Endodermal cell (in vitro differentiated cells): ENCODE measurements at regions not wholly inside any gene's neighbourhood (a gene's known extent, or its start where the extent isn't known, plus 50 kb on each side); places are given as distances from the start of the nearest gene placed in this dataset.

Experiments
- DNase-seq: peaks from one replicate; pipeline ENCODE4 v3.0.0-alpha.2; 2017
- H3K27ac ChIP-seq: 2 replicates; pipeline ENCODE4 v1.5.1; 2013; ENCODE audit warnings: mild to moderate bottlenecking, low read depth, low read length, moderate library complexity
- H3K27me3 ChIP-seq: 2 replicates; pipeline ENCODE4 v1.6.1; 2013; ENCODE audit warnings: mild to moderate bottlenecking, low read length, moderate library complexity; ENCODE audit not compliant: insufficient read depth, control insufficient read depth, poor library complexity, severe bottlenecking
- H3K36me3 ChIP-seq: 2 replicates; pipeline ENCODE4 v1.7.0; 2013; ENCODE audit warnings: mild to moderate bottlenecking, low read length, moderate library complexity; ENCODE audit not compliant: control insufficient read depth, insufficient read depth
- H3K4me1 ChIP-seq: one replicate; pipeline ENCODE4 v1.7.0; 2013; ENCODE audit warnings: low read length; ENCODE audit not compliant: control insufficient read depth, insufficient read depth
- H3K4me3 ChIP-seq: 2 replicates; pipeline ENCODE4 v1.5.1; 2013; ENCODE audit warnings: mild to moderate bottlenecking, low read length, moderate library complexity
- H3K9ac ChIP-seq: 2 replicates; pipeline ENCODE4 v1.6.1; 2013; ENCODE audit warnings: mild to moderate bottlenecking, low read length, moderate library complexity; ENCODE audit not compliant: poor library complexity, severe bottlenecking; ENCODE audit errors: extremely low read depth
- H3K9me3 ChIP-seq: 2 replicates; pipeline ENCODE4 v1.6.1; 2013; ENCODE audit warnings: mild to moderate bottlenecking, low read length, moderate library complexity; ENCODE audit not compliant: control insufficient read depth
- H3K27ac Mint-ChIP-seq: 2 replicates; pipeline ENCODE4 v1.8.0; 2020; ENCODE audit warnings: mixed read lengths
- H3K27me3 Mint-ChIP-seq: 2 replicates; pipeline ENCODE4 v1.8.0; 2021; ENCODE audit warnings: mild to moderate bottlenecking, mixed read lengths; ENCODE audit not compliant: insufficient read depth
- H3K36me3 Mint-ChIP-seq: 2 replicates; pipeline ENCODE4 v1.8.0; 2020; ENCODE audit warnings: low read depth, mixed read lengths
- H3K4me1 Mint-ChIP-seq: 2 replicates; pipeline ENCODE4 v1.8.0; 2020; ENCODE audit warnings: mixed read lengths
- H3K4me3 Mint-ChIP-seq: 2 replicates; pipeline ENCODE4 v1.8.0; 2020; ENCODE audit warnings: mild to moderate bottlenecking, moderate library complexity, mixed read lengths
- H3K9me3 Mint-ChIP-seq: 2 replicates; pipeline ENCODE4 v1.8.0; 2020; ENCODE audit warnings: mild to moderate bottlenecking, mixed read lengths
- CTCF ChIP-seq: fragments of 200-600 bp; sonication (generic); conservative IDR thresholded peaks from 2 replicates; pipeline ENCODE4 v1.5.0; 2021; ENCODE audit warnings: antibody characterized with exemption, mild to moderate bottlenecking
- WGBS, 2 experiments: methylation state at CpG; one replicate each; pipeline versions ENCODE4 v1.1.5 to v1.1.7; 2013; ENCODE audit warnings: missing lambda C conversion rate in 2 of 2, mixed read lengths in 1 of 2; ENCODE audit not compliant: insufficient coverage in 1 of 2, insufficient read length in 1 of 2; 5-methylcytosine and 5-hydroxymethylcytosine counted together

GRCh38 chr2:56011624-56012023, 88.0 kb upstream of the EFEMP1 start:
- H3K36me3 ChIP-seq = no peaks in the 10 kb centered on the region
- Mint-ChIP-seq H3K36me3 (no peaks in the 10 kb centered on the region), H3K4me3 (no peak overlapping the region), H3K4me1 (peaks cover 15% of the 10 kb centered on the region), H3K27me3 (no peaks in the 10 kb centered on the region), H3K9me3 (no peaks in the 10 kb centered on the region), H3K27ac (no peak overlapping the region)
- no peaks in the 10 kb centered on the region for H3K9me3 ChIP-seq
- H3K27ac ChIP-seq = no peak overlapping the region
- WGBS, 2 experiments = 92% methylated on average over 4 of the region's 4 CpGs; no CpG with 5 or more reads in 1 of the 2 experiments
- no peaks in the 10 kb centered on the region for H3K4me1 ChIP-seq
- H3K4me3 ChIP-seq = no peak overlapping the region
- no peak for DNase-seq
- peaks cover 15% of the 10 kb centered on the region for H3K27me3 ChIP-seq
- no peak for TF ChIP-seq CTCF
- H3K9ac ChIP-seq = no peak overlapping the region

GRCh38 chr2:56012221-56012765, 88.7 kb upstream of the EFEMP1 start:
- no peak overlapping the region for H3K4me3 Mint-ChIP-seq
- WGBS, 2 experiments = 91 to 93% methylated on average over 1 of the region's 1 CpG

GRCh38 chr2:56013475-56013874, 89.9 kb upstream of the EFEMP1 start:
- H3K4me3 ChIP-seq = no peak overlapping the region
- no peak overlapping the region for H3K9ac ChIP-seq
- H3K36me3 Mint-ChIP-seq = no peaks in the 10 kb centered on the region
- no peaks in the 10 kb centered on the region for H3K36me3 ChIP-seq
- peaks cover 15% of the 10 kb centered on the region for H3K4me1 Mint-ChIP-seq
- no peak for DNase-seq
- H3K27ac Mint-ChIP-seq = no peak overlapping the region
- TF ChIP-seq CTCF = no peak
- H3K4me1 ChIP-seq = no peaks in the 10 kb centered on the region
- no peaks in the 10 kb centered on the region for H3K9me3 Mint-ChIP-seq
- H3K4me3 Mint-ChIP-seq = no peak overlapping the region
- H3K27ac ChIP-seq = no peak overlapping the region
- no peaks in the 10 kb centered on the region for H3K9me3 ChIP-seq
- no peaks in the 10 kb centered on the region for H3K27me3 Mint-ChIP-seq
- H3K27me3 ChIP-seq = peaks cover 8% of the 10 kb centered on the region

More at GRCh38 chr2:56012221-56012765, 88.7 kb upstream of the EFEMP1 start:
- Mint-ChIP-seq H3K27ac (no peak overlapping the region), H3K27me3 (no peaks in the 10 kb centered on the region), H3K4me1 (peaks cover 15% of the 10 kb centered on the region), H3K9me3 (no peaks in the 10 kb centered on the region), H3K36me3 (no peaks in the 10 kb centered on the region)
- no peaks in the 10 kb centered on the region for H3K9me3 ChIP-seq
- H3K27me3 ChIP-seq = peaks cover 15% of the 10 kb centered on the region
- H3K4me1 ChIP-seq = no peaks in the 10 kb centered on the region
- no peak overlapping the region for H3K4me3 ChIP-seq
- no peak overlapping the region for H3K27ac ChIP-seq
- no peak overlapping the region for H3K9ac ChIP-seq
- H3K36me3 ChIP-seq = no peaks in the 10 kb centered on the region
- no peak for DNase-seq
- TF ChIP-seq CTCF = no peak
